ENCODE measurements at regions not wholly inside any gene's neighbourhood (a gene's known extent, or its start where the extent isn't known, plus 50 kb on each side); places are given as distances from the start of the nearest gene placed in this dataset.

- TF ChIP-seq CREB1 (IDR thresholded peaks at IDR 0.05; ENCODE audit: low read depth), result no peak
- TF ChIP-seq REST (IDR thresholded peaks at IDR 0.05; ENCODE audit: low read depth), result no peak
- no peak for TF ChIP-seq YY1 (IDR thresholded peaks at IDR 0.05; ENCODE audit: low read depth)
- no peak for TF ChIP-seq MAX (IDR thresholded peaks at IDR 0.05)
- no peak for TF ChIP-seq CEBPB (IDR thresholded peaks at IDR 0.05)
These were observed 98.6 kb downstream of the LARP7 start for GRCh38 chr4:112735474-112735951.

Data from Ishikawa (cell line).